GM21576 (cell line): ENCODE measurements at regions not wholly inside any gene's neighbourhood (a gene's known extent, or its start where the extent isn't known, plus 50 kb on each side); places are given as distances from the start of the nearest gene placed in this dataset.

Experiments used
- ATAC-seq: cut with Tn5 transposase; IDR thresholded peaks from one replicate; pipeline ENCODE4 v1.9.1; 2021; ENCODE audit warnings: mild to moderate bottlenecking, moderate library complexity; ENCODE audit not compliant: unreplicated experiment

DNA sequence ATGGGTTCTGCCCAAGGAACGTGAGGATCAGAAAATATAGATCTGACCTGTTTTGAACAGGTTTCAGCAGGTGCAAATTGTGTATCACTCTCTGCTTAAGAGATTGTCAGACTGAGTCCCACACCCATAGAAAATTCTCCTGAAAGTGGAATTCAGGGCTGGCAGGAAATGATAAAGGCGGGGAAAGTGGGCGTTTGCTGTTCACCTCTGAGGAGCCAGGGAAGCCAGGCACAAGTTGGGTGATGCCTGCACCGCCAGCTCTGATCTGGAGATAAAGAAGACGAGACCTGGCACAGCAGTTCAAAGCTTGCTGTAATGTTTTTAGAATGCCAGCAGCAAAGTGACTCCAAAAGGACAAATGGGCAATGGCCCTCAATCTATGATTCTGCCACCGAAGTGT lies 356.5 kb upstream of the SOX5 start:
- no peak for ATAC-seq

DNA sequence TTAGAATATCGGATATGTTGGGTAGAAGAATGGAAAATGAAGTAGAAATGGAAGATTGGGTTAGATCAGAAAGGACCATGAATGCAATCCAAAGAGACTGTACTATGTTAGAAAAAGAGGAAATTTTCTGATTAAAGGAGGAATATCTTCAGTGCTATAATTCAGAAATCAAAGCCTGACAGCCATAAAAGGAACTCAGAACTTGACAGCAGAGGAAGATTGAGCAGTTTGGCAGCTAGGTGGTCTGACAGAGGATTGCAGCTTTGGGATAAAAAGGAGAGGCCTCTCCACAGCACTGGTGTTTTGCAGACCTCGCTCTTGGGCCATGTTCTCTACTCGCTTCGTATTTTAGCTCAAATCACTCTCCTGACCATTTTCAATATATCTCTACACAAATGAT lies 354.8 kb upstream of the SOX5 start:
- no peak for ATAC-seq

DNA sequence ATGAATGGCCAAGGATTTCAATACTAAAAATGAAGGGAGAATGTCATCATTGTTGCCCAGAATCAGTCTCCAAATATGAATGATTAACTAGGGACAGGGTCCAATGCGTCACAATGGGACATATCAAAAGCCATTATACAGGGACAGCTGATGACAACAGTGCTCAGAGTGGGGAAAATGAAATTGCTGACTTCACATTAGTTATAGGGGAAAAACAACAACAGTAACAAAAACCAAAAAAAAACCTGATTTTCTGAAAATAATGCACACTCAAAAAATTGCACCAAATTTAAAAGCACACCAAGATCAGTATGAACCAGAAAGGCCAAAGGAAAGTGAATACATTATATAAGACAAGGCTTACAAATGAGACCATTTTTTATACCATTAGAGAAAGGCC lies 353.2 kb upstream of the SOX5 start:
- ATAC-seq = no peak

DNA sequence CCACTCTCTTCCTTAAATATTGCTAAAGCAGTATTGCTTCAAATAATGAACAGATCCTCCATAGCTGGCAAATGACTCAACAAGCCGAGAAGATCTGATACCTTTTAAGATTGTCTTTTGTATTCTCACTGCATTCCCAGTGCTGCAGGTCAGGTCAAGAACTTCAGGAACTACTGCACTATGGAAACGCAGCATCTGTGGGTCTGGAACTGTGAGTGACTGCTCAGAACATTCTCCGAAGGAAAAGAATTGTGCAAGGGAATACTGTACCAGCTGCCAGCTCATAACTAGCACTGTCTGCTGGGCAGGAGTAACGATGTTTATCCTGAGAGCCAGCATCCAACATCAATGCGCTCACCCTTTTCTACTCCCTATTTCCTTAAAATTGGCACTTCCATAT lies 348.0 kb upstream of the SOX5 start:
- no peak for ATAC-seq

DNA sequence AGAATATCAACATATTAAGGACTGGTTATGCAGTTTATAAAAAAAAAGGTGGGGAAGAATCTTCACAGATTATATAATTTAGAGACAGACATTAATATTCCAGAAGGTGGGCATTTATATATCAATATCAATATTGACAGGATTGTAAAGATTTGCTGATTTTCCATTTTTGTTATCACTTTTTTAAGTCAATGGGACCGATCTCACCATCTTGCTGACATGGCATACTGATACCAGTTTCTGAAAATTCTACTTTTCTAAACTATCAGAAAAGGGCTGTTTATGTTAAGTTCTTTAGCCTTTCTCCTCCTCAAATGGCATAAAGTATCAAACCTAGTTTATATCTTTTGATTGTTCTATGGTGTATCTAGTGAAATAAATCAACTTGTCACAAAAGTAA lies 344.1 kb upstream of the SOX5 start:
- ATAC-seq = no peak

DNA sequence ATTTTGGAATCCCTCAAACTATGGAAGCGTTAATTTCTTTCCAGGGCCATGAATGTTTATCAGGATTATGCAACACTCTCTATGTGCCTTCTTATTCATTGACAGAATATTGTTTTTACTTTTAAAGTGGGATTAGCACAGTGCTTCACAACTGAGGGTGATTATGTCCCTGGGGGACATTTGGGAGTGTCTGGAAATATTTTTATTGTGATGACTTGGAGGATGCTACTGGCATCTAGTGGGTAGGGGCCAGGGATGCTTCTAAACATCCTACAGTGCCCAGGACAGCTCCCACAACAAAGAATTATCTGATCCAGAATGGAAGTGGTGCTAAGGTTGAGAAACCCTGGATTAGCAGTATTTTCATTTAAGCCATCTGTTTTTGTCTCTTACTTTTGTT lies 338.5 kb upstream of the SOX5 start:
- no peak for ATAC-seq

DNA sequence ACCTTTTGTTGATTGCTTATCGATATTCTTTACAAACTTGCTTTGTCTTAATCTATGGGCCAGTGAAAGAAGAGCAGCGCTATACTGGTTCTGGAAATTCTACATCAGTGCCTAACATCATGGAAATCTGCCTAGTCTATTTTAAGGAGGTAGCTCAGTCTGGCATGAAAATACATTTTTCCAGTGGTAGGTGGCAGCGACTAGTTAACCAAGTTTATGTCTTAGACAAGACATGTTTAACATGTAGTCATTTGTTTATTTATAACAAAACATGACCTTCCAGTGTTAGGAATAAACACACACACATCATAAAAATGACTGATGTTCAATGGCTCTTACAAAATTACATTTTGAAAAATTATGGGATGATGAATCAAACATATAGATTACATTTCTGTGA lies 336.0 kb upstream of the SOX5 start:
- ATAC-seq = no peak

DNA sequence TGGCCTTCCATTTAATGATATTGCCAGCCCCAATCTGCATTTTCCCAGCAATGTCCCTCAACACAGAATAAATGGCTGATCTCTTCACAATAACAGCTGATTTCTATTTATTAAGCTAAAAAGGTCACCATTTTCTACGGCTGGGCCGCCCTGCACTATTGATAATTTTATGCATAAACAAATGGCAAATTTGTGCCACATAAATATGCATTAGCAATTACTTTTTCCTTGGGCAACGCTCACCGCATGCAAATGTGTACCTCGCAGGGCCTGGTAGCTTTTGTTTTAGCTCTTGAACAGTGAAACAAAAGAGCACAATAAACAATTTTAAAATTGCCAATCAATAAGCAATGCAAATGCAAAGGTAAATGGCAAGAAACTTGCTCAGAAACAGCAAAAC lies 331.9 kb upstream of the SOX5 start:
- ATAC-seq = no peak

DNA sequence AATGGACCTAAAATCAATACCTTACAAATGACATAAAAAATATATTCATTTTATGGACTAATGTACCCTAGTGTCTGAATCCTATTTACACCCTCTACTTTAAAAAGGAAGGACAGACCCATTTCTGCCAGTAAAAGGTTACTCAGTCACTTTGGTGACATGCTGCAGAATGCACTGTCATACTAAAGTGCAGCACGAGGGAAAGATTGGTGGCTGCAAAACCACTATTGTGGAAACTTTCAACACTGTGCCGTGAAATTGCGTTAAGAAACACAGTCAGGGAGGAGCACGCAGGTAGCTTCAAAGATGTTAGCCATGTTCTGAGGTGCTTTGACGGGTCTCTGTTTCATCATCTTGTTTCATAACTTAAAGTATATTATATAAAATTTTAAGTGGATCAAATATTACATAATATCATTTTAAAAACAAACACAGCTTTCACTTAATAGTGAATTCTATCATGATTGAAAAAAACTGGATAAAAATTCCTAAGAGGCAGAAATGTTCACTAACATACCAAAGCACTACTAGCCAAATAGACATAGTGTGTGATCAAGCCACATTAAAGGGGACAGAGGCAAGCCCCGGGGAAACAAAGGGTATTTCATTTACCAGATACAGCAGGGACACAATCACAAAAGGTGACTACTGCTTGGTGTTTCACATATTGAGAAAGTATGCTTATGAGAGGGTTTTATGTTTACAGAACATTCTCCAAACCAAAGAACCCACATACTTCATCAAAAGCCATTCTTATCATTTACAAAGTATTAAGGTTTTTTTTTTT lies 330.8 kb upstream of the SOX5 start:
- ATAC-seq = no peak

DNA sequence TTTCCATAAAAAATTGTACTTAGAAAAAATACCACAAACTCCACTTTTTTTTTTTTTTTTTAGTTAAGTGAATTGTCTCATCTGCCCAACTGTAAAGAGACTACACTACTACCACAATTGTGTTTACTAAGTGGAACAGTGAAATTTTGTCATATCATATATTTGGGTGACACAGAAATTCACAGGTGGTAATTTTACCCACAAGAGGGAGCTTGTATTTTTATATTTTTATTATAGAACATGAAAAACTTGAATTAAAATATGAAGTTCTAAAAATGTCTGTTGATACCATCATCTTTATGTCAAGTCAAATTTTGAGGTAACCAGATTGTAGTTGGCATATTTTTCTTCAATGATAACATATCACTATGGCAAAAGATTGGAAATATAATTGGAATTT lies 329.4 kb upstream of the SOX5 start:
- ATAC-seq = no peak

DNA sequence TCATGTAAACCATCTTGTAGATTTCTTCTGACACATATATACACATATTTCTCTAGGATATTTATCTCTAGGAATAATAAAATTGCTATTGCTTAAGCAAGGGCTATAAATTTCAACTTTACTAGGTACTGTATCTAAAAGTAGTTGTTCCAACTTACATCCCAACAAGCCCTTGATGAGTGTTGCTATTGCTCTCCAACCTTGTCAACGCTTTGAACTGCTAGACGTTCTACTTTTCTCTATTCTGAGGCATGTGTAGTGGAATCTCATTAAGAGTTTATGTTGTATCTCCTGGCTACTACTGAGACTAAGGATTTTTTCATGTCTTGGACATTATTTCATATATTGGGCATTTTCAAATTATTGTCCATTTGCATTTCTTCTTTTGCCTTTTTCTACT lies 321.5 kb upstream of the SOX5 start:
- ATAC-seq = no peak

DNA sequence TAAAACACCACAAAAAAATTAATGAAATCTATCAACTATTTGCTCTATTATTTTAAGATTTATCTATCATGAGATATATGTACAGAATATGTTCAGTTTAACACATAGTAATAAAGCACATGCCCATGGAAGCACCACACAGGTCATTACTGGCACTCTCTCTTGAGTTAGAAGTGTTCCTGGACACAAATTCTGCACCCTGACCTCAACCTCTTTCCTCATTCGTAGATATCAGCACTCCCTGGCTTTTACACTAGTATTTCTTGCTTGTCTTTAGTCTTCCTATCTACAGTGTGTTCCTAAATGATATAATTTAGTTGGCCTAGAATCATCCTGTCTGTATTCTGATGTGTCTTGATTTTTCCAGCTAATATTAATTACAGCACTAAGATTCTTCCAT lies 321.0 kb upstream of the SOX5 start:
- ATAC-seq = no peak

DNA sequence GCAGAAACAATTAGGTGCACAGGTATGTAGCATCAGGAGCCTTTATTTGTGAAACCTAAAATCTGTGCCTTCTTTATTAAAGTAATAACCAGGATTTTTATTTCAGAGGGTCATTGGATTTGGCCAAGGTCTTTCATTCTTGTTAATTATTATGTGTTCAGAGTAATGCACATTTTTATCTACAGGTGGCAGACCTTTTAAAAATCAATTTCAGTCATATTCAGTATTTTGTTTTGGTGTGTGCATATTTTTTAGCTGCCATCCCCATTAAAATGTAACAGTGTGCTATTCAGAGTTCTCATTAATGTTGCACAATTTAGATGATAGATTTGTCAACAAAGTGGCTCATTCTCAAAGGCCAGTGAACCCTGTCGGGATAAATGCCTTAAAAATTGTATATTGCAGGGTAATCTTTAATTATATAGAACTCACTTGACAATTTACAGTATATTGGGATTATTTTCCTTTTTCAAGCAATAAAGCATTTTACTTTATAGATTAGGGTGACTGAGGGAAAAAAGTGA lies 319.3 kb upstream of the SOX5 start:
- ATAC-seq = no peak

DNA sequence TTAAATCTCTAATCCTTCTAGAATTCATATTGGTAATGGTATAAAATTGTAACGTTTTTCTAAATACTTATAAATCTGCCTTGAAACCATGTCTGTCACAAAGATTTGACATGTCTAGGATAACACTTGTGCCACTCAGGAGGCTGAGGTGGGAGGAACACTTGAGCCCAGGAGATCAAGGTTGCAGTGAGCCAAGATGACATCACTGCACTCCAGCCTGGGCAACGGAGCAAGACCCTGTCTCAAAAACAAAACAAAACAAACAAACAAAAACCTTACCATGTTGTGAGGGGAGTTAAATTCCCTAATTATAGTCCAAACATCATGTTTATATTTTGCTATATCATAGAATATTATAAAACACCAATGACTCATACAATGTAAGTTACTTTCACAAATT lies 317.5 kb upstream of the SOX5 start:
- no peak for ATAC-seq

DNA sequence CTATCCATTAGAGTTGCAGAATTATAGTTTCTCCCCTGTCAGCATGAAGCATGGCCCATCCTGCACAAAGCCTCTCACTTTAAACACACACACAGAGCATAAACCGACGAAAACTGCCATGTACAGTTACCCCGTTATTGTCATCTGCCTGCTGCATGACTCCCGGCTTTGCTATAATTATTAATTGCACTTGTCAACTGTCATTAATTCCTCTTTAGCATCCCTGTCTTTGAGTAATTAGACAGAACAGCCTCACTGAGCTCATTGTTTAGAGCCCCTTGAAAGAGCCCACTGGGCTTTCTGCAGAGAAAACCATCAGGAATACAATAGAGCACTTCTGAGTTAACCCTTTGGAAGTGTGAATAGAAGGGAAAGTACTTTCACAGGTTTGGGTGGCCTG lies 307.2 kb upstream of the SOX5 start:
- ATAC-seq = no peak

DNA sequence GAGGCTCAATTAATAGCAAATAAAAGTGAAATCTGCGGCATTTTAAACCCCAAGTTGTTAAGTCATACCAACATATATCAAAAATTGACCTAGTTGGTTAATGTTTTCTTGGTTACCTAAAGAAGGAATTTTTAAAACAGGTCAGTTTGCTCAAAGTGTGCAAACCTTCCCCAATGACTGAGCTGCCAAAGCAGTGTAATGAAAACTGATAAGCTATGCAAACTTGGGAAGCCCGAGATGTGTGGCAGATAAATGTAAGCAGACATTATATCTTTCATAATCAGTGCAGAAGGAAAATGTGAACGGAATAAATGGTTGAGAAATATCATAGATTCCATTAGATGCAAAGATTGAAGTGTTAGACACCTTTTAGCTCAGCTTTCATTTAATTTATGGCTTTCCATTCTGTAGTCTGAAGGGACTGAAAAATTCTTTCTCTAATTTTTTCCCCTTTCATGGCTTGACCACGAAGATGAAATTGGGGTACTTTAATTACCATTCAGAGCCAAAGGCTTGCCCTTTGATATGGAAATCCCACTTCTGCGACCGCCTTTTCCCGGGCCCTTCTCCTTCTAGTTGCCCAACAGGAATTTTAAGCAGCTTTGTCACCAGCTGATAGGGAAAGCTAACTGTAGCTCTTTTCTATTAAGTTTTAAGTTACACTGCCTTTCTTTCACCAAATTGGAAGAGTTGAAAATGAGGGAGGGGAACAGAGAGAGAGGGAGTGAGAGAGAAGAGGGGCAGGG lies 306.6 kb upstream of the SOX5 start:
- ATAC-seq = no peak

DNA sequence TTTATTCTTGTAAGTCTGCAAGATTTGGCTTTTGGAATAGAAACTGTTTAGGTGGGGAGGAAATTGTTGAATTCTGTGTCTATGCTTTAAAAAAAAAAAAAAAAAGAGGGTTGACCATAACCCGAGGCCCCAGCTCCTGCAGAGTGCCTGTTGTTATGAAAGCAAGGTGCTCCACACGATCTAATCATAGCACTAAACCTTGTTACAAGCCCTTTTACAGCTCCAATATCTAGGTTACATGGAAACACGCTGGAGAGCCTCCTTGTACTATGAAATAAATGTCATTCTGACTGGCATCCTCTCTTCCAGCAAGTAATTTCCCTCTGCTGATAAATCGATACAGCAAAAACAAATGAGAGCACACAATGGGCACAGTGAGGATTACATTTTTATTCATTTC lies 303.1 kb upstream of the SOX5 start:
- no peak for ATAC-seq

DNA sequence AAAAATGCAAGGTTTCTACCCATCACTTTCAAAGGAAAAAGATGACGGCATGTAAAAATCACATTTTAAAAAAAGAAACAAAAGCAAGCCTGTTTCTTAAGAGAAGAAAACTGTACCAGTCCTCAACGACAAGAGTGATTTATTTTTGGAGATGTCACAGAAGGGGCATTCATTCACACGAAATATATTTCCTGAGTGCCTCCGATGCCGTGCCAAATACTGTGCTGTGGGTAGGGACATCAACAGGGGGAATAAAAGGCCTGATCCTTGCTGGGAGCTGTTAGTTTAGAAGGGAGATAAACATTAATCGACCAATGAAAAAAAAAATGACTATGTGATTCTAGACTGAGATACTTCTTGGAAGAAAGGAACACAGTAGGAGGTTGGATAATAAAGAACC lies 297.5 kb upstream of the SOX5 start:
- no peak for ATAC-seq

DNA sequence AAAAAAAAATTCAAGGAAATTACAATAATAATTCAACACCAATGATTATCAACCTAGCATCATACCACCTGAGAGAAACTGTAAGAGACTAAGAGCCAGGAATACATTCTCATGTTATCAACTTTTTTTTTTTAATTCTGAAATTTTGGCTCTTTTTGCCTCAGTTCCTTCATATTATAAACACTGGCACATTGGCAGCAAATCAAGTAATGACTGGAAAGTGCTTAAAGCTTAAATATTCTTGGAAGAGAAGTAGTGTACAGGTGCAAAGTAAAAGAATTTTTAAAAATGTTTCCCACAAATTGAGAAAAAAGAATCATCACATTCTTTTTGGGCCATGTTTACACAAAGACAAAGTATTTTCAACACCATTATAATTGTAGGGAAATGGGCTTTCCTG lies 296.9 kb upstream of the SOX5 start:
- no peak for ATAC-seq

DNA sequence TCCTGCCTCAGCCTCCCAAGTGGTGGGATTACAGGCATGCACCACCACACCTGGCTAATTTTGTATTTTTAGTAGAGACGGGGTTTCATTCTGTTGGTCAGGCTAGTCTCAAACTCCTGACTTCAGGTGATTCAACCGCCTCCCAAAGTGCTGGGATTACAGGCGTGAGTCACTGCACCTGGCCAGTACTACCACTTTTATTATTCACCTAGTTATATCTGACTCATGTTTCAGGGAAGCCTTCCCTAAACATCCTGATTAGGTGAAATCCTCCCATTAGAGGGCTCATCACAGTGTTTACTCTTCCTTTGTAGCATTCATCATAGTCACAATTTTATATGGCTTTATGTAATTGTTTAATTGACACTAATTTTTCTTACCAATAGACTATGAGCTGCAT lies 295.3 kb upstream of the SOX5 start:
- no peak for ATAC-seq

DNA sequence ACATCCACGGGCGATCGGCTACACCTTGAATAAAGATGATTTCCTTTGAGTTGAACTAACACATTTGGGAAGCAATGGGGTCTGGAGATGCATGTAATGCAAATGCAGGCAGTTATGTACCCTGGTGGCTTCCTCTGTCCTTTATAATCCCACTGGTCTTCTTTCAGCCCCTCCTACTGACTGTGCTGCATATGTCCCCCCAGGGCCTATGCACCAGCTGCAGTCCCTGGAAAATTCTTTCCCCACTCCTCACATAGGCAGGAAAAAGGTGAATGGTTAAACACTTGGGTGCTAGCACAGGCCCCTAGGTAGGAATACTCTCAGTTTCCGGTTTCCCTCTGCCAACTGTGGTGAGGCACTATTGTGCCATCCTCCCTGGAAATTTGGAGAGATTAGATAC lies 294.8 kb upstream of the SOX5 start:
- no peak for ATAC-seq

DNA sequence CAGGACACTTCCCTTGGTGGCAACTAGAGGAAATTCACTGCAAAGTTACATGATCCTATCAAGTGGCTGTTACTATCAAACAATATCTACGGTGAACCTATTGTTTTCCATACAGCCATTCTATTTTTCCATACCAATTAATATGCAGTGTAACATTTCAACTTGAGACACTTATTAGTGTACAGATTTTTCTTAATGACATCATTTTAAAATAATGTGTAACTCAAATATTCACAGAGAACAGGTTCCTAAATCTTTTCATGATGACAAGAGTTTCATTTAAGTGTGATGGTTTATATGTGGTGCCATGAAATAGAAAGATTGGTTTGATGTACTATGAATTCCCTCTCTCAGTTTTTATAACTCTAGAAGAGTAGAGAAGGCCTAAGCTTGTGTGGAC lies 291.2 kb upstream of the SOX5 start:
- ATAC-seq = no peak
